Stimulated activated CD8-positive, alpha-beta memory T cell treated with anti-CD3 and anti-CD28 coated beads, Interleukin-7, amount 100 ng/mL, for 24 hours (primary cell): ENCODE measurements at regions not wholly inside any gene's neighbourhood (a gene's known extent, or its start where the extent isn't known, plus 50 kb on each side); places are given as distances from the start of the nearest gene placed in this dataset.

Source experiments
- DNase-seq: peaks from one replicate; pipeline ENCODE4 v3.0.0-alpha.2; 2020; ENCODE audit warnings: low read depth

GRCh38 chr14:97402279-97402678, 605.1 kb downstream of the VRK1 start:
- DNase-seq = no peak

- DNase-seq = no peak
These were observed 610.7 kb downstream of the VRK1 start for GRCh38 chr14:97407701-97408407.

GRCh38 chr14:97408503-97408902, 611.3 kb downstream of the VRK1 start:
- no peak for DNase-seq

- DNase-seq = no peak
These were observed 612.0 kb downstream of the VRK1 start for GRCh38 chr14:97408937-97409815.

- no peak for DNase-seq
These were observed 613.8 kb downstream of the VRK1 start for GRCh38 chr14:97410667-97411620.

- no peak for DNase-seq
These were observed 614.9 kb downstream of the VRK1 start for GRCh38 chr14:97411938-97412612.

GRCh38 chr14:97413022-97413539, 615.9 kb downstream of the VRK1 start:
- DNase-seq = no peak

- DNase-seq = no peak
These were observed 617.0 kb downstream of the VRK1 start for GRCh38 chr14:97413966-97414717.

- DNase-seq = no peak
These were observed 617.5 kb downstream of the VRK1 start for GRCh38 chr14:97414718-97415098.

GRCh38 chr14:97415907-97416306, 618.7 kb downstream of the VRK1 start:
- DNase-seq = no peak

GRCh38 chr14:97416550-97416949, 619.4 kb downstream of the VRK1 start:
- DNase-seq = no peak

GRCh38 chr14:97417331-97417730, 620.1 kb downstream of the VRK1 start:
- no peak for DNase-seq

- no peak for DNase-seq
These were observed 623.0 kb downstream of the VRK1 start for GRCh38 chr14:97420211-97420610.

- no peak for DNase-seq
These were observed 629.6 kb downstream of the VRK1 start for GRCh38 chr14:97426776-97427175.

- DNase-seq = no peak
These were observed 631.7 kb downstream of the VRK1 start for GRCh38 chr14:97428808-97429440.

GRCh38 chr14:97432586-97432985, 635.4 kb downstream of the VRK1 start:
- DNase-seq = no peak

- DNase-seq = no peak
These were observed 644.7 kb downstream of the VRK1 start for GRCh38 chr14:97441740-97442362.

GRCh38 chr14:97442363-97442762, 645.2 kb downstream of the VRK1 start:
- no peak for DNase-seq

GRCh38 chr14:97443412-97443811, 646.2 kb downstream of the VRK1 start:
- DNase-seq = no peak

GRCh38 chr14:97444248-97444647, 647.1 kb downstream of the VRK1 start:
- DNase-seq = no peak
